ENCODE measurements at regions not wholly inside any gene's neighbourhood (a gene's known extent, or its start where the extent isn't known, plus 50 kb on each side); places are given as distances from the start of the nearest gene placed in this dataset.

DNA sequence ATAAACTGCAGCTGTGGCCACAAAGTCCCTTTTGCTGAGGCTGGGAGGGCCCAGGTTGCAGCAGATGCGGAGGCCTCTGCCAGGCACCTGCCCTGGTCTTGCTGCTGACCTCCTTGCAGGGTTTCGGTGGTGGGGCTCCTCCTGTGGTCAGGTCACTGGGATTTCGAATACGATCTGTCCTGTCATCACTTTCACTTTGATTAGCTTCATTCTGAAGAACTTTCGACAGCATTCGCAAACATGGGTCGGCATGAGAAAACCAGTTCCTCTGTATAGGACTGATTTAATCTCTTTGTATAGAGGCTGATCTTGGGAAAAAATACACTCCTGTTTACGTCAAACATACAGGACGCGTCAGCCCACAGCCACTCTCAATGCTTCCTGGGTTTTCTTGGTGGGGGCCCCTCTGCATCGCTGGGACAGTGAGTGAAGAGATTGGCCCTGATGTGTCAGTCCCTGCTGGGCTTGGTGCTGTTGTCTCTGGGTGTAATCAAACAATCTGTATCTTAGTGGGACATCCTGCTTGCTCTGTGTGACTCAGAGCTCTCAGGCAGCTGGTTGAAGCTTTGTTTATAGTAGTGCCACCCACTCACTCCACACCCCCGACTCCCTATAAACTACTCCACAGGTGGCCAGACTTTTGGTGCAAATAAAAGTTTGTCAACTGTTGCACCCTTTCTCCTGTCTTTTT is 209.4 kb upstream of the CXCR4 start:
- H3K4me1 ChIP-seq (ENCODE audit: control insufficient read depth, low read depth, low read length), result peaks cover 11% of the 10 kb centered on the region
- H3K4ac ChIP-seq (ENCODE audit: low read depth, low read length), result no peak overlapping the region
- no peaks in the 10 kb centered on the region for H3K79me1 ChIP-seq (ENCODE audit: low read length)
- H2BK15ac ChIP-seq (replicated peaks; ENCODE audit: low read depth), result peak overlapping the region; percentile 2
- H3K79me2 ChIP-seq (ENCODE audit: control insufficient read depth, insufficient read depth, low read length), result no peaks in the 10 kb centered on the region
- H3K9ac ChIP-seq (ENCODE audit: low read length), result no peak overlapping the region
- DNase-seq, result peak; percentile 81
- no peak overlapping the region for H3K23ac ChIP-seq (ENCODE audit: low read length)
- H3K27me3 ChIP-seq (ENCODE audit: insufficient read depth, low read length, poor library complexity), result no peaks in the 10 kb centered on the region
- H3K18ac ChIP-seq (ENCODE audit: low read length), result peak overlapping the region; percentile 41
- no peak overlapping the region for H3K56ac ChIP-seq (ENCODE audit: low read length)
- no peak overlapping the region for H3K27ac ChIP-seq (ENCODE audit: low read depth, low read length)
- no peak overlapping the region for H3K4me2 ChIP-seq (ENCODE audit: low read length)
- H3K36me3 ChIP-seq (ENCODE audit: control insufficient read depth, insufficient read depth, low read length), result no peaks in the 10 kb centered on the region
- H4K8ac ChIP-seq (ENCODE audit: low read depth, low read length), result no peak overlapping the region
- H3K4me3 ChIP-seq (ENCODE audit: low read length), result no peak overlapping the region
- no peak overlapping the region for H2BK120ac ChIP-seq (ENCODE audit: low read depth, low read length)
- no peak overlapping the region for H4K5ac ChIP-seq (ENCODE audit: low read length)
- no peak overlapping the region for H2BK5ac ChIP-seq (ENCODE audit: low read length)
- no CpG with 5 or more reads among the region's 12 CpGs for WGBS (ENCODE audit: extremely low coverage, insufficient coverage, low lambda C conversion rate)
- no peak overlapping the region for H2AK5ac ChIP-seq (ENCODE audit: low read length)

DNA sequence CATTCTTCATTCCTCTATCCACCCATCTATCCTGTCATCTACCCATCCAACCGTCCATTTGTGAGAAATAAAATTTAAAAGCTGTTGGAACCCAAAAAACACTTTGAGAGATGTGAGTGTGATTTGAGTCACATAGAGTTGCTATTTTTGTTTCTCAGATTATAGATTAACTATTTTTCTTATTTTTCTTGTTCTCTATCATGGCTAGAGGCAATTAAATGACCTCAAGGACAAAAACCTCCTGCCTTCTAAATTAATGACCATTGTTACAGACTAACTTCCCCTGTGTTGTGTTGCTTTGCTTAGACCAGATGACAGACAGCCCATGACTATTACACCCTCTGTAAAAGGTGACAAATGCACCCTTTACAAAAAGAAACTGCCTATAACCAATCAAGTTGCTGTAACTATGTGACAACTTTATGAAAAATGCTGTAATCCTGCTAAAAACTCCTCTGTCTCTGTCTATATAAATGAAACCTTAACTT is 207.9 kb upstream of the CXCR4 start:
- Histone ChIP-seq H4K5ac (ENCODE audit: low read length) (no peak overlapping the region), H3K36me3 (ENCODE audit: control insufficient read depth, insufficient read depth, low read length) (no peaks in the 10 kb centered on the region), H3K9ac (ENCODE audit: low read length) (no peak overlapping the region), H2BK15ac (replicated peaks; ENCODE audit: low read depth) (no peak overlapping the region), H3K4ac (ENCODE audit: low read depth, low read length) (no peak overlapping the region), H3K79me1 (ENCODE audit: low read length) (no peaks in the 10 kb centered on the region), H3K27me3 (ENCODE audit: insufficient read depth, low read length, poor library complexity) (no peaks in the 10 kb centered on the region), H3K23ac (ENCODE audit: low read length) (no peak overlapping the region), H3K4me1 (ENCODE audit: control insufficient read depth, low read depth, low read length) (peaks cover 11% of the 10 kb centered on the region), H2BK120ac (ENCODE audit: low read depth, low read length) (no peak overlapping the region), H3K79me2 (ENCODE audit: control insufficient read depth, insufficient read depth, low read length) (no peaks in the 10 kb centered on the region), H2BK5ac (ENCODE audit: low read length) (no peak overlapping the region), H4K8ac (ENCODE audit: low read depth, low read length) (no peak overlapping the region), H3K27ac (ENCODE audit: low read depth, low read length) (no peak overlapping the region), H2AK5ac (ENCODE audit: low read length) (no peak overlapping the region), H3K4me2 (ENCODE audit: low read length) (no peak overlapping the region), H3K18ac (ENCODE audit: low read length) (no peak overlapping the region), H3K4me3 (ENCODE audit: low read length) (no peak overlapping the region), H3K56ac (ENCODE audit: low read length) (no peak overlapping the region)
- no CpG with 5 or more reads among the region's 1 CpG for WGBS (ENCODE audit: extremely low coverage, insufficient coverage, low lambda C conversion rate)
- DNase-seq, result no peak

DNA sequence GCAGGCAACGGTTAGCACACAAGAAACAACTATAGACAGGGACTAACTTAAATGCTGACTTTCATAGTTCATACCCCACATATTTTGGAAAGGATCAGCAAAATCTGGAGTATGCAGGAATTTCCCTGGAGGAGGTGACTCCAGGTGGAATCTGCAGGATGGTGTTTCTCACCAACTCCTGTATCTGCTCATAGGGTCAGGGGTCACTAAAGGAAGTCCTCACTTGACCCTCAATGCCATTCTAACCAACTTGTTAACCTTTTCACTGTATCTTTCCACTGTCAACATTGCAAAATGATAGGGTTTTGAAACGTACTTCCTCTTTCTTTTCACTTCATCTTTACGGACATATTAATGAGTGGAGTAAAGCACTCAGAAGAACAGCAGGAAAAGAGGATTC is 207.0 kb upstream of the CXCR4 start:
- H3K4me2 ChIP-seq (ENCODE audit: low read length), result no peak overlapping the region
- no peak overlapping the region for H3K23ac ChIP-seq (ENCODE audit: low read length)
- H3K27me3 ChIP-seq (ENCODE audit: insufficient read depth, low read length, poor library complexity), result no peaks in the 10 kb centered on the region
- no peak overlapping the region for H3K4me3 ChIP-seq (ENCODE audit: low read length)
- H2BK120ac ChIP-seq (ENCODE audit: low read depth, low read length), result no peak overlapping the region
- no peak overlapping the region for H3K4ac ChIP-seq (ENCODE audit: low read depth, low read length)
- no peak overlapping the region for H3K27ac ChIP-seq (ENCODE audit: low read depth, low read length)
- no peak overlapping the region for H3K56ac ChIP-seq (ENCODE audit: low read length)
- no peak overlapping the region for H2BK5ac ChIP-seq (ENCODE audit: low read length)
- H3K4me1 ChIP-seq (ENCODE audit: control insufficient read depth, low read depth, low read length), result peaks cover 12% of the 10 kb centered on the region
- no peak overlapping the region for H4K8ac ChIP-seq (ENCODE audit: low read depth, low read length)
- H2AK5ac ChIP-seq (ENCODE audit: low read length), result peak overlapping the region; percentile 77
- no CpG with 5 or more reads among the region's 3 CpGs for WGBS (ENCODE audit: extremely low coverage, insufficient coverage, low lambda C conversion rate)
- no peak overlapping the region for H3K18ac ChIP-seq (ENCODE audit: low read length)
- H2BK15ac ChIP-seq (replicated peaks; ENCODE audit: low read depth), result peak overlapping the region; percentile 23
- no peaks in the 10 kb centered on the region for H3K79me2 ChIP-seq (ENCODE audit: control insufficient read depth, insufficient read depth, low read length)
- no peak for DNase-seq
- no peak overlapping the region for H4K5ac ChIP-seq (ENCODE audit: low read length)
- no peaks in the 10 kb centered on the region for H3K79me1 ChIP-seq (ENCODE audit: low read length)
- H3K36me3 ChIP-seq (ENCODE audit: control insufficient read depth, insufficient read depth, low read length), result no peaks in the 10 kb centered on the region
- no peak overlapping the region for H3K9ac ChIP-seq (ENCODE audit: low read length)

DNA sequence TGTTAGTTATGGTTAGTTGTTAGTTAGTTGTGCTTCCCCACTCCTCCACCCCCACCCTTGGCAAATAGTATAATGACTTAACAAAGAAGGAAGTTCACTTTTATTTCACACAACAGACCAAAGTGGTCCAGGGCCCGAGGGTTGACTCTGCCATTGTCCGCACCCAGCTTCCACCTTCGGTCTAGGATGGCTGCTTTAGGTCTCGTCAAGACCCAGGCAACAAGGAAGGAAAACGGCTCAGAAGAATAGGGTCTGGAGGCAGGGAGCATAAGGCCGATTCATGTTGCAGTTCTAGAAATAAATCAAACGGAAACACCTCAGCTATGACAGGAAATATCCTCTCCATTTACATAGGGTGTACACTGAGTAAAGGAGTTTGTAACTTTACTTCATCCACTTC is 206.0 kb upstream of the CXCR4 start:
- no peak overlapping the region for H4K8ac ChIP-seq (ENCODE audit: low read depth, low read length)
- DNase-seq, result no peak
- H3K79me2 ChIP-seq (ENCODE audit: control insufficient read depth, insufficient read depth, low read length), result no peaks in the 10 kb centered on the region
- no peak overlapping the region for H4K5ac ChIP-seq (ENCODE audit: low read length)
- H3K56ac ChIP-seq (ENCODE audit: low read length), result peak overlapping the region; percentile 44
- no peak overlapping the region for H3K27ac ChIP-seq (ENCODE audit: low read depth, low read length)
- H2BK15ac ChIP-seq (replicated peaks; ENCODE audit: low read depth), result no peak overlapping the region
- no peak overlapping the region for H2AK5ac ChIP-seq (ENCODE audit: low read length)
- H3K23ac ChIP-seq (ENCODE audit: low read length), result no peak overlapping the region
- H3K36me3 ChIP-seq (ENCODE audit: control insufficient read depth, insufficient read depth, low read length), result no peaks in the 10 kb centered on the region
- WGBS (ENCODE audit: extremely low coverage, insufficient coverage, low lambda C conversion rate), result no CpG with 5 or more reads among the region's 7 CpGs
- H3K79me1 ChIP-seq (ENCODE audit: low read length), result no peaks in the 10 kb centered on the region
- peak overlapping the region; percentile 23 for H3K4ac ChIP-seq (ENCODE audit: low read depth, low read length)
- H3K4me2 ChIP-seq (ENCODE audit: low read length), result no peak overlapping the region
- H3K18ac ChIP-seq (ENCODE audit: low read length), result peak overlapping the region; percentile 45
- H3K27me3 ChIP-seq (ENCODE audit: insufficient read depth, low read length, poor library complexity), result no peaks in the 10 kb centered on the region
- no peak overlapping the region for H2BK120ac ChIP-seq (ENCODE audit: low read depth, low read length)
- H3K9ac ChIP-seq (ENCODE audit: low read length), result no peak overlapping the region
- H2BK5ac ChIP-seq (ENCODE audit: low read length), result no peak overlapping the region
- peaks cover 15% of the 10 kb centered on the region for H3K4me1 ChIP-seq (ENCODE audit: control insufficient read depth, low read depth, low read length)
- H3K4me3 ChIP-seq (ENCODE audit: low read length), result no peak overlapping the region

DNA sequence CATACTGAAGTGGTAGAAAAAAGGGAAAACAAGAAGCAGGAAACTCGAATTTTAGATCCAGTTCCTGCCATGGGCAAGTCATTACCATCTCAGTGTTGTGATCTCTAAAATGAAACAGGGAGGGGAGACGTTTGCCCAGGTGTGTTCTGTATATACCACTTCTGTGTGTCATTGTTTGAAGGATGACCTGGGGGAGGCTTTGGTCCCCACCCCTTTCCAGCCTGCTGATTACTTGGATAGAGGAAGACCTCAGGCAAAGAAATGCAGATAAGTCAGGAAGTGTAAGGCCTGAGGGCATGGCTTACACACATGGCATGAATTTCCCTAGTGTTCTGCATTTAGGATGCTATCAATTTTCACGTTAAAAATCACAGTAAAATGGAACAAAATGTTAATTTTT is 205.2 kb upstream of the CXCR4 start:
- Histone ChIP-seq H3K9ac (ENCODE audit: low read length) (no peak overlapping the region), H3K79me1 (ENCODE audit: low read length) (no peaks in the 10 kb centered on the region), H3K27me3 (ENCODE audit: insufficient read depth, low read length, poor library complexity) (no peaks in the 10 kb centered on the region)

DNA sequence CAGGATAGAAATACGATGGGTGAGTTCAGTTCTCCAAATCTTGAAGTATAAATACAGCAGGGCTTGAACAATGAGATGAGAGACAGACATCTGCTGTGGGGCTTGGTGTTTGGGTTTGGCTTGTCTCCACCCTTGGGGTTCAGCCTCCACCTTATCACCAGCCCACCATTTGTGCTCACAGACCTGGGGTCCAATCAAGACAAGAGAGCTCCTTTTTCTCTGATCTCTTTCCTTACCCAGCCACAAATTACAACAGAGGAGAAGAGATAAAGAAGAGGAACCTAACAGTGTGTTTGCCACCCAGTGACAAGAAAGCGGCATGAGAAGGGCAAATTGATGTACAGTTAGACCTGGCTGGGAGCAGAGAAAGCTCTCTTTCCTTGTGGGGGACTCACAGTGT is 204.5 kb upstream of the CXCR4 start:
- no peak overlapping the region for H3K4me2 ChIP-seq (ENCODE audit: low read length)

More for the DNA sequence above, 205.2 kb upstream of the CXCR4 start:
- Histone ChIP-seq H3K79me2 (ENCODE audit: control insufficient read depth, insufficient read depth, low read length) (no peaks in the 10 kb centered on the region), H3K56ac (ENCODE audit: low read length) (no peak overlapping the region), H3K4me1 (ENCODE audit: control insufficient read depth, low read depth, low read length) (peaks cover 12% of the 10 kb centered on the region), H2BK5ac (ENCODE audit: low read length) (no peak overlapping the region), H2AK5ac (ENCODE audit: low read length) (no peak overlapping the region), H3K27ac (ENCODE audit: low read depth, low read length) (no peak overlapping the region), H3K4me2 (ENCODE audit: low read length) (no peak overlapping the region), H3K36me3 (ENCODE audit: control insufficient read depth, insufficient read depth, low read length) (no peaks in the 10 kb centered on the region), H2BK15ac (replicated peaks; ENCODE audit: low read depth) (peak overlapping the region; percentile 75), H3K4me3 (ENCODE audit: low read length) (no peak overlapping the region), H3K23ac (ENCODE audit: low read length) (no peak overlapping the region), H3K18ac (ENCODE audit: low read length) (peak overlapping the region; percentile 56), H4K5ac (ENCODE audit: low read length) (no peak overlapping the region), H4K8ac (ENCODE audit: low read depth, low read length) (no peak overlapping the region), H3K4ac (ENCODE audit: low read depth, low read length) (no peak overlapping the region), H2BK120ac (ENCODE audit: low read depth, low read length) (no peak overlapping the region)
- WGBS (ENCODE audit: extremely low coverage, insufficient coverage, low lambda C conversion rate), result no CpG with 5 or more reads among the region's 3 CpGs
- DNase-seq, result no peak

More for the DNA sequence above, 204.5 kb upstream of the CXCR4 start:
- H3K23ac ChIP-seq (ENCODE audit: low read length), result no peak overlapping the region
- H3K79me1 ChIP-seq (ENCODE audit: low read length), result no peaks in the 10 kb centered on the region
- H2BK5ac ChIP-seq (ENCODE audit: low read length), result no peak overlapping the region
- H3K4me3 ChIP-seq (ENCODE audit: low read length), result no peak overlapping the region
- no peak overlapping the region for H2BK120ac ChIP-seq (ENCODE audit: low read depth, low read length)
- peak overlapping the region; percentile 41 for H3K18ac ChIP-seq (ENCODE audit: low read length)
- H2AK5ac ChIP-seq (ENCODE audit: low read length), result peak overlapping the region; percentile 20
- peak overlapping the region; percentile 42 for H3K56ac ChIP-seq (ENCODE audit: low read length)
- no peak overlapping the region for H3K4ac ChIP-seq (ENCODE audit: low read depth, low read length)
- H3K9ac ChIP-seq (ENCODE audit: low read length), result no peak overlapping the region
- H3K79me2 ChIP-seq (ENCODE audit: control insufficient read depth, insufficient read depth, low read length), result no peaks in the 10 kb centered on the region
- DNase-seq, result no peak
- no peaks in the 10 kb centered on the region for H3K27me3 ChIP-seq (ENCODE audit: insufficient read depth, low read length, poor library complexity)
- H2BK15ac ChIP-seq (replicated peaks; ENCODE audit: low read depth), result peak overlapping the region; percentile 75
- no peak overlapping the region for H4K5ac ChIP-seq (ENCODE audit: low read length)
- no CpG with 5 or more reads among the region's 2 CpGs for WGBS (ENCODE audit: extremely low coverage, insufficient coverage, low lambda C conversion rate)
- no peaks in the 10 kb centered on the region for H3K36me3 ChIP-seq (ENCODE audit: control insufficient read depth, insufficient read depth, low read length)
- H4K8ac ChIP-seq (ENCODE audit: low read depth, low read length), result no peak overlapping the region
- no peak overlapping the region for H3K27ac ChIP-seq (ENCODE audit: low read depth, low read length)
- H3K4me1 ChIP-seq (ENCODE audit: control insufficient read depth, low read depth, low read length), result peaks cover 11% of the 10 kb centered on the region
